Testis (tissue), 2 donors: ENCODE measurements at regions not wholly inside any gene's neighbourhood (a gene's known extent, or its start where the extent isn't known, plus 50 kb on each side); places are given as distances from the start of the nearest gene placed in this dataset.

Experiments used
- CTCF ChIP-seq, 3 experiments: fragments of 450-650 bp in 2 of 3; fragments of 200-600 bp in 1 of 3; sonication (generic) in 1 of 3; IDR thresholded peaks; one replicate each; pipeline ENCODE4 v1.5.1; 2016 to 2019; ENCODE audit warnings: antibody characterized with exemption in 3 of 3, mild to moderate bottlenecking in 2 of 3, moderate library complexity in 1 of 3
- POLR2A ChIP-seq: fragments of 450-650 bp; IDR thresholded peaks from one replicate; pipeline ENCODE4 v1.6.1; 2017; ENCODE audit warnings: antibody characterized with exemption, mild to moderate bottlenecking, moderate library complexity

DNA sequence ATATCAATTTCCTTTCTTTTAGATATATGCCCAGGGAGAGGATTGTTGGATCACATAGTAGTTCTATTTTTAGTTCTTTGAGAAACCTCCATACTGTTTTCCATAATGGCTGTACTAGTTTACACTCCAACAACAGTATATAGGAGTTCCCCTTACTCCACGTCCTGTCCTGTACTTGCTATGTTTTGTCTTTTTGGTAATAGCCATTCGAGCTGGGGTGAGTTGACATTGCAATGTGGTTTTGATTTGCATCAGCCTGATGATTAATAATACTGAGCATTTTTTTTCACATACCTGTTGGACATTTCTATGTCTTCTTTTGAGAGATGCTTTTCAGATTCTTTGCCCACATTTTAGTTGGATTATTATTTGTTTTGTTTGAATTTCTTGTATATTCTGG, 445.9 kb downstream of the NTRK2 start:
- TF ChIP-seq CTCF (IDR thresholded peaks at IDR 0.05) (no peak), POLR2A (no peak)
